K562 (cell line): ENCODE measurements at regions not wholly inside any gene's neighbourhood (a gene's known extent, or its start where the extent isn't known, plus 50 kb on each side); places are given as distances from the start of the nearest gene placed in this dataset.

ENCODE experiments used
- ATAC-seq: fragments of 200-7000 bp; cut with Tn5 transposase; 3 replicates; pipeline ENCODE4 v1.9.1; 2020; ENCODE audit warnings: moderate library complexity
- BruUV-seq: library from RNA; stranded (reverse); fragments of 400-500 nt; replicated peaks from 2 replicates; lab custom pipeline; 2021; lab: Mats Ljungman, UMichigan
- CTCF ChIA-PET: fragments of 300-600 bp; formaldehyde crosslinking; extraction: SDS; loops from one replicate; lab custom pipeline; 2021; ENCODE audit warnings: low intra/inter-chr PET ratio; lab: Yijun Ruan, JAX
- POLR2A ChIA-PET: fragments of 300-600, 350-650 bp; sonication (Branson Sonifier 250); formaldehyde crosslinking; extraction: SDS; loops from one replicate; lab custom pipeline; 2021; ENCODE audit warnings: antibody characterized with exemption, inconsistent platforms; lab: Yijun Ruan, JAX
- DNase-seq, 4 experiments: peaks; one replicate each; pipeline versions ENCODE4 v3.0.0 to v3.0.0-alpha.2; 2011 to 2018; ENCODE audit warnings: low spot score in 3 of 4, mixed read lengths in 3 of 4; ENCODE audit errors: extremely low read depth in 1 of 4
- FAIRE-seq: peaks from 2 replicates; lab custom pipeline; 2011; peaks lifted over from hg19 to GRCh38; lab: Jason Lieb, UNC
- H2AFZ ChIP-seq: 2 replicates; pipeline ENCODE4 v1.6.0; 2011; ENCODE audit warnings: low read depth, low read length, control low read depth, inconsistent platforms
- H3K27ac ChIP-seq: fragments of 200-600 bp; 3 replicates; pipeline ENCODE4 v1.8.0; 2011; ENCODE audit warnings: low read depth, mild to moderate bottlenecking, control low read depth, inconsistent platforms, low read length, moderate library complexity, mixed read lengths; ENCODE audit errors: extremely low read depth
- H3K27me3 ChIP-seq, 2 experiments: fragments of 300-600 bp in 1 of 2; 2 replicates in 1 of 2; 3 replicates in 1 of 2; pipeline versions ENCODE4 v1.6.0 to v1.8.0; 2011; ENCODE audit warnings: inconsistent platforms in 2 of 2, low read length in 2 of 2, mild to moderate bottlenecking in 1 of 2, mixed read lengths in 1 of 2, moderate library complexity in 1 of 2; ENCODE audit not compliant: control insufficient read depth in 2 of 2, insufficient read depth in 2 of 2
- H3K36me3 ChIP-seq: fragments of 300-600 bp; 3 replicates; pipeline ENCODE4 v1.8.0; 2011; ENCODE audit warnings: mild to moderate bottlenecking, low read length, inconsistent platforms; ENCODE audit not compliant: control insufficient read depth, insufficient read depth
- H3K4me1 ChIP-seq, 2 experiments: fragments of 200-600 bp in 1 of 2; replicated peaks in 1 of 2; 2 replicates in 1 of 2; 3 replicates in 1 of 2; pipeline versions ENCODE4 v1.5.1 to v1.8.0; 2011; ENCODE audit warnings: inconsistent platforms in 2 of 2, low read length in 2 of 2, mild to moderate bottlenecking in 1 of 2, mixed read lengths in 1 of 2, moderate library complexity in 1 of 2; ENCODE audit not compliant: control insufficient read depth in 2 of 2, insufficient read depth in 2 of 2
- H3K4me2 ChIP-seq: 2 replicates; pipeline ENCODE4 v1.6.1; 2011; ENCODE audit warnings: low read length, control low read depth, inconsistent platforms, mixed read lengths; ENCODE audit not compliant: insufficient read depth
- H3K4me3 ChIP-seq: fragments of 200-600 bp; sonication (generic), shearing (Covaris generic); 2 replicates; pipeline ENCODE4 v1.5.1; 2016; ENCODE audit warnings: control low read depth, inconsistent platforms
- H3K79me2 ChIP-seq: fragments of 200-600 bp; 3 replicates; pipeline ENCODE4 v1.8.0; 2011; ENCODE audit warnings: low read length, inconsistent platforms; ENCODE audit not compliant: control insufficient read depth, insufficient read depth
- H3K9ac ChIP-seq, 2 experiments: 2 replicates each; pipeline versions ENCODE4 v1.6.0 to v1.6.1; 2011; ENCODE audit warnings: low read depth in 2 of 2, low read length in 2 of 2, control low read depth in 1 of 2, inconsistent platforms in 1 of 2, mild to moderate bottlenecking in 1 of 2, mixed read lengths in 1 of 2; ENCODE audit not compliant: insufficient read depth in 1 of 2
- H3K9me1 ChIP-seq: one replicate; pipeline ENCODE4 v1.6.0; 2011; ENCODE audit warnings: inconsistent platforms, mild to moderate bottlenecking, low read length, moderate library complexity; ENCODE audit not compliant: control insufficient read depth, insufficient read depth
- H3K9me3 ChIP-seq: replicated peaks from 2 replicates; pipeline ENCODE4 v1.5.1; 2011; ENCODE audit warnings: low read depth, low read length, inconsistent platforms; ENCODE audit not compliant: control insufficient read depth, insufficient read depth
- H4K20me1 ChIP-seq: replicated peaks from 2 replicates; pipeline ENCODE4 v1.6.1; 2011; ENCODE audit warnings: low read length, inconsistent platforms, mixed read lengths; ENCODE audit not compliant: control insufficient read depth, insufficient read depth
- CEBPG ChIP-seq, 3 experiments: fragments of 200-800 bp in 1 of 3; sonication (Bioruptor generic) in 1 of 3; sonication (generic) in 1 of 3; formaldehyde crosslinking in 1 of 3; IDR thresholded peaks in 2 of 3; conservative IDR thresholded peaks in 1 of 3; 2 replicates each; pipeline versions ENCODE4 v1.6.1 to v1.8.0; 2016 to 2022; ENCODE audit warnings: missing compliant biosample characterization in 2 of 3, missing genetic modification characterization in 2 of 3, mild to moderate bottlenecking in 1 of 3, missing genetic modification reagents in 1 of 3
- GABPB2 ChIP-seq: fragments of 250-450 bp; sonication (Bioruptor Pico); conservative IDR thresholded peaks from 2 replicates; pipeline ENCODE4 v1.5.1; 2021; ENCODE audit warnings: mild to moderate bottlenecking
- KAT7 ChIP-seq: sonication (generic); formaldehyde crosslinking; IDR thresholded peaks from 2 replicates; pipeline ENCODE4 v1.8.0; 2022; ENCODE audit warnings: missing genetic modification reagents, mild to moderate bottlenecking, borderline replicate concordance
- MTA2 ChIP-seq: fragments of 450-650 bp; IDR thresholded peaks from 2 replicates; pipeline ENCODE4 v1.6.1; 2016; ENCODE audit warnings: low read depth
- POLR2A ChIP-seq: fragments of 450-650 bp; conservative IDR thresholded peaks from 2 replicates; pipeline ENCODE4 v1.6.1; 2016
- PTRF ChIP-seq: fragments of 450-650 bp; IDR thresholded peaks from 2 replicates; pipeline ENCODE4 v1.6.1; 2016; ENCODE audit warnings: mild to moderate bottlenecking, missing genetic modification characterization, missing compliant biosample characterization
- RBM15 ChIP-seq: fragments of 200-400 bp; formaldehyde crosslinking; IDR thresholded peaks from 2 replicates; pipeline ENCODE4 v1.6.1; 2018; ENCODE audit warnings: mild to moderate bottlenecking, low read length, moderate library complexity; ENCODE audit not compliant: insufficient read depth
- TBP ChIP-seq: optimal IDR thresholded peaks from 2 replicates; pipeline ENCODE3; 2011; ENCODE audit warnings: low read depth, low read length, improper control_type of control experiment
- ZFPM2 ChIP-seq: fragments of 250-450 bp; sonication (Bioruptor Pico); IDR thresholded peaks from 2 replicates; pipeline ENCODE4 v1.5.1; 2022; ENCODE audit warnings: mild to moderate bottlenecking
- ZNF75A ChIP-seq: fragments of 450-650 bp; formaldehyde crosslinking; IDR thresholded peaks from 2 replicates; pipeline ENCODE4 v1.4.0; 2020; ENCODE audit warnings: mild to moderate bottlenecking
- WGBS: fragments of 100-300 bp; shearing (Covaris generic); methylation state at CpG from one replicate; pipeline ENCODE4 v1.1.6; 2016; ENCODE audit warnings: low coverage, mixed read lengths; ENCODE audit not compliant: insufficient coverage; ENCODE audit errors: missing lambda C conversion rate; 5-methylcytosine and 5-hydroxymethylcytosine counted together
- in situ Hi-C: fragments of 300-500 bp; cut with MboI; formaldehyde crosslinking; loops from 4 replicates; pipeline ENCODE4 v1.15.0; 2018; ENCODE audit warnings: inconsistent platforms, mixed read lengths
- intact Hi-C: fragments of 100-400 bp; cut with micrococcal nuclease; formaldehyde crosslinking; loops from 2 replicates; pipeline ENCODE4 v1.14.2; 2022
- TF ChIP-seq, protein P1 (sequence below): fragments of 250-450 bp; sonication (Bioruptor Pico); IDR thresholded peaks from 2 replicates; pipeline ENCODE4 v1.5.0; 2020; ENCODE audit warnings: mild to moderate bottlenecking, borderline replicate concordance
- TF ChIP-seq, protein P2 (sequence below): sonication (generic); formaldehyde crosslinking; IDR thresholded peaks from 2 replicates; pipeline ENCODE4 v1.8.0; 2022; ENCODE audit warnings: mild to moderate bottlenecking, missing genetic modification reagents, borderline replicate concordance

DNA sequence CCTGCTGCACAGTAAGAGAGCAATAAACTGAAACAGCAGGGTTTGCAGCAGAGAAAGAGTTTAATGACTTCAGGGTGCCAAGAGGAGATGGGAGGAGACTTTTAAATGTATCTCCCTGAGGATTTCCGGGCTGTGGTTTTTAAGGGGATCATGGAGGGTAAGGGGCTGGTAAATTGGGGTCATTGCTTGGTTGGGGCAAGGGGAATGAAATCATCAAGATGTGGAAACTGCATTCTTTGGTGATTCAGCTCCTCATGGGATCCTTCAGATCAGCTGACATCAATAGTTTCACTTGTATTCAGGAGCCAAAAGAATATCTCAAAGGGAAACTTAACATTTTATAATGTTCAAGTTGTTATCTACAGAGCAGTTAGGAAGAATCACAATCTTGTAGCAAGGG lies 174.3 kb upstream of the ANXA10 start:
- TF ChIP-seq MTA2, result no peak
- TF ChIP-seq, protein P1, sequence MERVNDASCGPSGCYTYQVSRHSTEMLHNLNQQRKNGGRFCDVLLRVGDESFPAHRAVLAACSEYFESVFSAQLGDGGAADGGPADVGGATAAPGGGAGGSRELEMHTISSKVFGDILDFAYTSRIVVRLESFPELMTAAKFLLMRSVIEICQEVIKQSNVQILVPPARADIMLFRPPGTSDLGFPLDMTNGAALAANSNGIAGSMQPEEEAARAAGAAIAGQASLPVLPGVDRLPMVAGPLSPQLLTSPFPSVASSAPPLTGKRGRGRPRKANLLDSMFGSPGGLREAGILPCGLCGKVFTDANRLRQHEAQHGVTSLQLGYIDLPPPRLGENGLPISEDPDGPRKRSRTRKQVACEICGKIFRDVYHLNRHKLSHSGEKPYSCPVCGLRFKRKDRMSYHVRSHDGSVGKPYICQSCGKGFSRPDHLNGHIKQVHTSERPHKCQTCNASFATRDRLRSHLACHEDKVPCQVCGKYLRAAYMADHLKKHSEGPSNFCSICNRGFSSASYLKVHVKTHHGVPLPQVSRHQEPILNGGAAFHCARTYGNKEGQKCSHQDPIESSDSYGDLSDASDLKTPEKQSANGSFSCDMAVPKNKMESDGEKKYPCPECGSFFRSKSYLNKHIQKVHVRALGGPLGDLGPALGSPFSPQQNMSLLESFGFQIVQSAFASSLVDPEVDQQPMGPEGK, result no peak
- in situ Hi-C loops, result no loop called here
- H3K27ac ChIP-seq, result no peak overlapping the region
- H3K36me3 ChIP-seq, result no peaks in the 10 kb centered on the region
- H3K4me2 ChIP-seq, result no peak overlapping the region
- no peaks in the 10 kb centered on the region for H3K79me2 ChIP-seq
- H3K9me1 ChIP-seq, result no peaks in the 10 kb centered on the region
- CTCF ChIA-PET, result no interaction called here
- H3K4me3 ChIP-seq, result no peak overlapping the region
- DNase-seq, result no peak
- ATAC-seq, result no peak
- intact Hi-C loops, result no loop called here
- no peaks in the 10 kb centered on the region for H4K20me1 ChIP-seq
- H3K9ac ChIP-seq, result no peak overlapping the region
- no peaks in the 10 kb centered on the region for H3K4me1 ChIP-seq
- H3K9me3 ChIP-seq, result no peaks in the 10 kb centered on the region
- no peaks in the 10 kb centered on the region for H3K27me3 ChIP-seq
- no peak for FAIRE-seq
- no TSS peak for BruUV-seq
- POLR2A ChIA-PET, result no interaction called here
- no peak overlapping the region for H2AFZ ChIP-seq
- 0% methylated on average over 1 of the region's 1 CpG for WGBS

DNA sequence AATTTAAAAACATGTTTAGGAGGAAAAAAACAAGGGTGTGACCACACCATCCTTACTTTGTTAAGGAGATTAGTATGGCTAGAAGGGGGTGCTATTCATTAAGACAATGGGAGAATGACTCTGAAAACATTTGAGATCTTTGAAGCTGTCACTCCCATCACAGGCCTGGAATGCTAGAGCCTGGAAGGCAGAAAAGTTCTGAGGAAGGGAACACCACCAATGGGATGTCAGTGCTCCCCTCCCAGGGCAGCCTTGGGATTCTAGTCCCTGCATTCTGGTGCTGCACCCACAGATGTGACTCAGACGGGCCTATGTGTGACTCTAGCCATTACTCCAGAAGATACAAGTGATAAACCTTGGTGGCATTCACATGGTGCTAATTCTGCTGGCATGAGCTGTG lies 162.2 kb upstream of the ANXA10 start:
- Histone ChIP-seq H3K27ac (no peak overlapping the region), H3K36me3 (no peaks in the 10 kb centered on the region), H3K27me3 (no peaks in the 10 kb centered on the region), H3K4me2 (no peak overlapping the region), H3K4me1 (no peaks in the 10 kb centered on the region), H3K4me3 (no peak overlapping the region), H3K9me3 (no peaks in the 10 kb centered on the region), H3K9me1 (no peaks in the 10 kb centered on the region), H3K9ac (no peak overlapping the region)
- no peak for FAIRE-seq
- in situ Hi-C loops, result no loop called here
- no TSS peak for BruUV-seq
- no peak for ATAC-seq
- POLR2A ChIA-PET, result no interaction called here
- TF ChIP-seq TBP (no peak), POLR2A (no peak), MTA2 (no peak), GABPB2 (CRISPR knock-in tag) (no peak), RBM15 (no peak), KAT7 (CRISPR knock-in tag) (no peak), CEBPG (CRISPR knock-in tag; IDR thresholded peaks at IDR 0.05) (no peak), CEBPG (tag; conservative IDR thresholded peaks at IDR 0.05 in 1 of 2, IDR thresholded peaks at IDR 0.05 in 1 of 2) (no peak), ZFPM2 (CRISPR knock-in tag) (no peak), PTRF (tag) (no peak), ZNF75A (CRISPR knock-in tag) (no peak)
- TF ChIP-seq, protein P2, sequence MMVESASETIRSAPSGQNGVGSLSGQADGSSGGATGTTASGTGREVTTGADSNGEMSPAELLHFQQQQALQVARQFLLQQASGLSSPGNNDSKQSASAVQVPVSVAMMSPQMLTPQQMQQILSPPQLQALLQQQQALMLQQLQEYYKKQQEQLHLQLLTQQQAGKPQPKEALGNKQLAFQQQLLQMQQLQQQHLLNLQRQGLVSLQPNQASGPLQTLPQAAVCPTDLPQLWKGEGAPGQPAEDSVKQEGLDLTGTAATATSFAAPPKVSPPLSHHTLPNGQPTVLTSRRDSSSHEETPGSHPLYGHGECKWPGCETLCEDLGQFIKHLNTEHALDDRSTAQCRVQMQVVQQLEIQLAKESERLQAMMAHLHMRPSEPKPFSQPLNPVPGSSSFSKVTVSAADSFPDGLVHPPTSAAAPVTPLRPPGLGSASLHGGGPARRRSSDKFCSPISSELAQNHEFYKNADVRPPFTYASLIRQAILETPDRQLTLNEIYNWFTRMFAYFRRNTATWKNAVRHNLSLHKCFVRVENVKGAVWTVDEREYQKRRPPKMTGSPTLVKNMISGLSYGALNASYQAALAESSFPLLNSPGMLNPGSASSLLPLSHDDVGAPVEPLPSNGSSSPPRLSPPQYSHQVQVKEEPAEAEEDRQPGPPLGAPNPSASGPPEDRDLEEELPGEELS (CRISPR knock-in tag), result no peak
- TF ChIP-seq, all 486 proteins: peak for 0
- DNase-seq, result no peak
- Histone ChIP-seq H2AFZ (no peak overlapping the region), H3K79me2 (no peaks in the 10 kb centered on the region), H4K20me1 (no peaks in the 10 kb centered on the region)
- intact Hi-C loops, result no loop called here
- CTCF ChIA-PET, result no interaction called here
- 0% methylated on average over 1 of the region's 1 CpG for WGBS
